ENCODE measurements at regions not wholly inside any gene's neighbourhood (a gene's known extent, or its start where the extent isn't known, plus 50 kb on each side); places are given as distances from the start of the nearest gene placed in this dataset.

DNA sequence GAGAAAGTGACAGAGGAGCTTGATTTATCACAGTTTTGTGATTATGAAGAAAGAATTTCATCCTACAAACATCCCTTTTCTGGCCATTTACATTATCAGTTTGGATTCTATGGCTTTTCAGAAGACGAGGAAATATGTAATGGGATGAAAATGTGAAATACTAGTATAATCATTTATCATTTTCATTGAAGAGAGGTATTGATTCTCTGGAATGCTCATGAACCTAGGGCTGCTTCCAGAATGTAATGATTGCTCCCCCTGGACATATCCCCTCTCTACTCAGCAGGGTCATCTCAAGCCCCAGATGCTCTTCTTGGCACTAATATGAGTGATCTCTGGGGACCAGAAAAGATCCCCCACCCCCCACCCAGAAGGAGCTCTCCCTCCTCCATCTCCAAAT lies 106.7 kb upstream of the ZNF618 start:
- Mint-ChIP-seq H3K4me1 (ENCODE audit: low read depth) (no peaks in the 10 kb centered on the region), H3K9me3 (peaks cover 11% of the 10 kb centered on the region), H3K27me3 (peaks cover 28% of the 10 kb centered on the region), H3K4me3 (no peak overlapping the region), H3K36me3 (ENCODE audit: low read depth) (no peaks in the 10 kb centered on the region), H3K27ac (no peak overlapping the region)

DNA sequence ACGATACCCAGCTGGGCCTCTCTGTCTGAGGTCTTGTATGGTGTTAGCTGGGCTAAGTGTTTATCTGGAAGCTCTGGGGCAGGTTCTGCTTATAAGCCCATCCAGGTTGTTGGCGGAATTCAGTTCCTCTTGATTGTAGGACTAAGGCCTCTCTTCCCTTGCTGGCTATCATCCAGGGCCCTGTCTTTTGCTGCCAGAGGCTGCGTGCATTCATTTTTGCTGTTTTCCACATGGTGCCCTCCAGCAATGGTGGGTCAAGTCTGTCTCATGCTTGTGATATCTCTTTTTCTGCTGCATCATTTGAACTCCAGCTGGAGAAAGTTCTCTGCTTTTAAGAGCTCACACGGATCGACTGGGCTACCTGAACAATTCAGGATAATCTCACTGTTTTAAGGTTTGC lies 105.7 kb upstream of the ZNF618 start:
- Mint-ChIP-seq H3K9me3 (peaks cover 7% of the 10 kb centered on the region), H3K27me3 (peaks cover 18% of the 10 kb centered on the region), H3K4me3 (no peak overlapping the region), H3K27ac (no peak overlapping the region), H3K36me3 (ENCODE audit: low read depth) (no peaks in the 10 kb centered on the region), H3K4me1 (ENCODE audit: low read depth) (no peaks in the 10 kb centered on the region)

- peaks cover 14% of the 10 kb centered on the region for H3K27me3 Mint-ChIP-seq
- no peak overlapping the region for H3K27ac Mint-ChIP-seq
- H3K9me3 Mint-ChIP-seq = peaks cover 7% of the 10 kb centered on the region
- H3K36me3 Mint-ChIP-seq (ENCODE audit: low read depth) = no peaks in the 10 kb centered on the region
- no peaks in the 10 kb centered on the region for H3K4me1 Mint-ChIP-seq (ENCODE audit: low read depth)
- H3K4me3 Mint-ChIP-seq = no peak overlapping the region
These were observed 104.9 kb upstream of the ZNF618 start for GRCh38 chr9:113771199-113771598.

DNA sequence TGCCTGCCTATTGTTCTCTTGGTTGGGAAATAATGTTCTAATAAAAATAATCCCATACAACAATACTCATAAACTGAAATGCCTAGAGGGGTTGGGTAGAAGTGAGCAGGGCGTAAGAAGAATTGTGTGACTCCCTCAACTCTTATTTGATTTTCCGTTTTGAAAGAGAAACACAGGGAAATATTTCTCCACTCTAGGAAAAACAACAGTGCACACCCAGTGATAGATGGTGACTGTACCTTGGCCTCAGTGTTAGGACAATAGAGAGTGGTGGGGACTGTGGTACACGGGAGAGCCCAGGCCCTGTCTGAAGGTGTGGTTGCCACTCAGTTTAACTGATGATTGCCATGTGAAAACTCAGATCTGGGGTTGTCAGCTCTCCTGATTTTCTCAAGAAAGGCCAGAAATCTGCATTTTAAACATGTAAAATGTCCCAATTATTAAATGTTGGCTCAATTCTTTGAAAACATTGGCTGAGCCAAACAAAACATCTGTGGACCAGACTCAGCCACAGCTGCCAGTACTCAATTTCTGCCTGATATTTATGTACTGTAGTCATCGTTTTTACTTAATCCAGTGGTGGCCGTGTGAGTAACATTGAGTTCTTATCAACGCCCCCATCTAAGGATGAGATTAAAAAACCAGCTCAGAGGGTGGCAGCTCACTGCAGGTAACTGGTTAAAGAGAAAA lies 103.8 kb upstream of the ZNF618 start:
- Mint-ChIP-seq H3K27me3 (peaks cover 13% of the 10 kb centered on the region), H3K36me3 (ENCODE audit: low read depth) (no peaks in the 10 kb centered on the region), H3K4me1 (ENCODE audit: low read depth) (no peaks in the 10 kb centered on the region), H3K4me3 (no peak overlapping the region), H3K27ac (no peak overlapping the region), H3K9me3 (peaks cover 3% of the 10 kb centered on the region)

GRCh38 chr9:113774963-113775362 lies 101.1 kb upstream of the ZNF618 start:
- peaks cover 10% of the 10 kb centered on the region for H3K27me3 Mint-ChIP-seq
- peaks cover 3% of the 10 kb centered on the region for H3K9me3 Mint-ChIP-seq
- no peak overlapping the region for H3K4me3 Mint-ChIP-seq
- H3K27ac Mint-ChIP-seq = no peak overlapping the region
- H3K4me1 Mint-ChIP-seq (ENCODE audit: low read depth) = no peaks in the 10 kb centered on the region
- H3K36me3 Mint-ChIP-seq (ENCODE audit: low read depth) = no peaks in the 10 kb centered on the region

- Mint-ChIP-seq H3K36me3 (ENCODE audit: low read depth) (no peaks in the 10 kb centered on the region), H3K9me3 (peaks cover 3% of the 10 kb centered on the region), H3K27me3 (peaks cover 10% of the 10 kb centered on the region), H3K27ac (no peak overlapping the region), H3K4me1 (ENCODE audit: low read depth) (no peaks in the 10 kb centered on the region), H3K4me3 (no peak overlapping the region)
These were observed 100.4 kb upstream of the ZNF618 start for GRCh38 chr9:113775749-113776148.

DNA sequence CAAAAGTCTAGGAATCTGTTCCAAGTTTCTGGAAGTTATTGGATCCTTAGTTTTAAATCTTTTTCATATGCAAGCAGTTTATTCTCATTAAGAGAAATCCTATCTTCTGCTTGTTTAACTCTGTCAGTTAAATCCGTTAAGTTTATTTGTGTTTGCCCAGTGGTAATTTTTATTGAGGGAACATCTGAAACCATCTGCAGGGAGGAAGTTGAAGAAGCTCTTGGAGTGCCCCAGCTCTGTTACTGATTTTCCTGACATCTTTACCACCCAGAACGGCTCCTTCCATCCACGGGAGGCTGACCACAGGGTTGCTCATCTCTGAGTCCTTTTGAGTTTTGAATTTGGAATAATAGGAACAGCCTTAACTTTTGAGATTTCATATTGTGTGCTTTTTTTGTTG lies 99.9 kb upstream of the ZNF618 start:
- peaks cover 3% of the 10 kb centered on the region for H3K9me3 Mint-ChIP-seq
- H3K4me1 Mint-ChIP-seq (ENCODE audit: low read depth) = no peaks in the 10 kb centered on the region
- H3K27ac Mint-ChIP-seq = no peak overlapping the region

DNA sequence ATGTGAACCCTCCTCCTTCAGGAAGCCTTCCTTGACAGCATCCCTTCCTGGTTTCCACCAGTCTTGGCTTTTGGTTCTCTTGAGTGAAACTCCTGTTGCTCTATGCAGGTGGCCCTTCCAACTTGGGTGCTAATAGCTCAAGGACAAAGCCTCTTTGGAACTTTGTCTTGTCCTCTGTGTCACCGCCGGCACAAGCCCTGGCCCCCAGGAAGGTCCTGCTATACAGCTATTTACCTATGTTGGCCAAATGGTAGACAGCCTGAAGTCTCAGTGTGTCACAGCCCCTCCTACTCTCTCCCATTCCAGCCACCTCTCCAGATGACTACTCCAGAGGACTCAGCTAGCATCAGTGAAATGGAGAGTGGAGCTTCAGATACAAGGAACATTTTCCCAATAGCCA lies 94.7 kb upstream of the ZNF618 start:
- Mint-ChIP-seq H3K4me1 (ENCODE audit: low read depth) (no peaks in the 10 kb centered on the region), H3K9me3 (no peaks in the 10 kb centered on the region), H3K27ac (no peak overlapping the region), H3K4me3 (no peak overlapping the region), H3K36me3 (ENCODE audit: low read depth) (no peaks in the 10 kb centered on the region), H3K27me3 (peaks cover 14% of the 10 kb centered on the region)

More for the DNA sequence above, 99.9 kb upstream of the ZNF618 start:
- H3K4me3 Mint-ChIP-seq = no peak overlapping the region
- H3K36me3 Mint-ChIP-seq (ENCODE audit: low read depth) = no peaks in the 10 kb centered on the region
- H3K27me3 Mint-ChIP-seq = peaks cover 10% of the 10 kb centered on the region

GRCh38 chr9:113781896-113782295 lies 94.2 kb upstream of the ZNF618 start:
- H3K4me3 Mint-ChIP-seq = no peak overlapping the region
- H3K27ac Mint-ChIP-seq = no peak overlapping the region
- H3K4me1 Mint-ChIP-seq (ENCODE audit: low read depth) = no peaks in the 10 kb centered on the region
- no peaks in the 10 kb centered on the region for H3K9me3 Mint-ChIP-seq
- H3K27me3 Mint-ChIP-seq = peaks cover 11% of the 10 kb centered on the region
- no peaks in the 10 kb centered on the region for H3K36me3 Mint-ChIP-seq (ENCODE audit: low read depth)

DNA sequence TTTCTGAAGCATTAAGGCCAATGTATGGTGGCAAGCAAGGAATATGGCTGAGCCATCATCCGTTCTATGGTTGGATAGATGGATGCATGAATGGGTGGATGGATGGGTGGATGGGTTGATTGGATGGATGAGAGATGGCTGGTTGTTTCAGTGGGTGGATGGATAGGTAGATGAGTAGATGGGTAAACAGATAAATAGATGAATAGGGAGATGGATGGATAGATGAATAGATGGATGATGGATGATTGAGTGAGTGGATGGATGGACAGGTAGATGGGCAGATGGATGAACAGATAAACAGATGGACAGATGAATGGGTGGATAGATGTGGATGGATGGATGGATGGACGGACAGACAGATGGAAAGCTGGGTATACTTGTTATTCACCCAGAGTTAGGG lies 92.6 kb upstream of the ZNF618 start:
- Mint-ChIP-seq H3K4me3 (no peak overlapping the region), H3K27ac (no peak overlapping the region), H3K27me3 (peaks cover 6% of the 10 kb centered on the region), H3K4me1 (ENCODE audit: low read depth) (no peaks in the 10 kb centered on the region), H3K36me3 (ENCODE audit: low read depth) (no peaks in the 10 kb centered on the region), H3K9me3 (no peaks in the 10 kb centered on the region)

DNA sequence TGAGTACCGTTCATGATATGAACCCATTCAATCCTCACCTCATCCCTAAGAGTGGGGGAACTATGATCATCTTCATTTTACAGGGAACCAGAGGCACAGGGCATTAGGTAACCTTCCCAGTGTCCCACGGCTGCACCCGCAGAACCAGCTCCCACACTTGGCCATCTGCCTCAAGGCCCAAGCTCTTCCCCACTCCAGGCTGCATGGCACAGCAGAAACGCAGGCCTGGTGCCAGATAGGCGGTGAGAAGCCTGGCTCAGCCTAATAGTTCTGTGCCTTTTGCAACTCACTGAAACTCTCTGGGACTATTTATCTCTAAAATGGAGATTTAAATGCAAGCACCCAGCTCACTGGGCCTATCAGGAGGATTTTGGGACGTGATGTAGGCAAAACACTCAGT lies 90.8 kb upstream of the ZNF618 start:
- Mint-ChIP-seq H3K4me3 (no peak overlapping the region), H3K27ac (no peak overlapping the region), H3K9me3 (no peaks in the 10 kb centered on the region), H3K27me3 (peaks cover 8% of the 10 kb centered on the region), H3K36me3 (ENCODE audit: low read depth) (no peaks in the 10 kb centered on the region), H3K4me1 (ENCODE audit: low read depth) (no peaks in the 10 kb centered on the region)

DNA sequence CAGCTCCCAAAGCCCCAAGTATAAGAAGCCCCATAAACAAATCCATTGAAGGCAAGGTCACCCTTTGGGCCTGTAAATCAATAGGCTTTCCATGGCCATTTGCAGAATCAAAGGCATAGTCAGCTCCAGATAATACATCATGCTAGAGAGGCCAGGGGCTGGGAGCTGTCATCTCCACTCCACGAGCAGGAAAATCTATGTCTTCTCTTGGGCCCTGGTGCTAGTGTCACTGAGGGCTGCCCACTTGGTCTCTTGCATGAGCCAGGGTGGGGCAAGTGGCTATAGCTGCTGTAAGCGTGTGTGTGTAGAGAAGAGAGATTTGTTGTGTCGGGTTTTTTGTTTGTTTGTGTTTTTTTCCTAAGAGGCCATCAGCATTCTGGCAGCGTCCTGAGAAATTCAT lies 90.0 kb upstream of the ZNF618 start:
- Mint-ChIP-seq H3K27ac (no peak overlapping the region), H3K4me1 (ENCODE audit: low read depth) (no peaks in the 10 kb centered on the region), H3K36me3 (ENCODE audit: low read depth) (no peaks in the 10 kb centered on the region), H3K4me3 (no peak overlapping the region), H3K9me3 (no peaks in the 10 kb centered on the region), H3K27me3 (peaks cover 8% of the 10 kb centered on the region)

- Mint-ChIP-seq H3K4me3 (no peak overlapping the region), H3K36me3 (ENCODE audit: low read depth) (no peaks in the 10 kb centered on the region), H3K27me3 (peaks cover 8% of the 10 kb centered on the region), H3K27ac (no peak overlapping the region), H3K4me1 (ENCODE audit: low read depth) (no peaks in the 10 kb centered on the region), H3K9me3 (no peaks in the 10 kb centered on the region)
These were observed 88.2 kb upstream of the ZNF618 start for GRCh38 chr9:113787871-113788270.

DNA sequence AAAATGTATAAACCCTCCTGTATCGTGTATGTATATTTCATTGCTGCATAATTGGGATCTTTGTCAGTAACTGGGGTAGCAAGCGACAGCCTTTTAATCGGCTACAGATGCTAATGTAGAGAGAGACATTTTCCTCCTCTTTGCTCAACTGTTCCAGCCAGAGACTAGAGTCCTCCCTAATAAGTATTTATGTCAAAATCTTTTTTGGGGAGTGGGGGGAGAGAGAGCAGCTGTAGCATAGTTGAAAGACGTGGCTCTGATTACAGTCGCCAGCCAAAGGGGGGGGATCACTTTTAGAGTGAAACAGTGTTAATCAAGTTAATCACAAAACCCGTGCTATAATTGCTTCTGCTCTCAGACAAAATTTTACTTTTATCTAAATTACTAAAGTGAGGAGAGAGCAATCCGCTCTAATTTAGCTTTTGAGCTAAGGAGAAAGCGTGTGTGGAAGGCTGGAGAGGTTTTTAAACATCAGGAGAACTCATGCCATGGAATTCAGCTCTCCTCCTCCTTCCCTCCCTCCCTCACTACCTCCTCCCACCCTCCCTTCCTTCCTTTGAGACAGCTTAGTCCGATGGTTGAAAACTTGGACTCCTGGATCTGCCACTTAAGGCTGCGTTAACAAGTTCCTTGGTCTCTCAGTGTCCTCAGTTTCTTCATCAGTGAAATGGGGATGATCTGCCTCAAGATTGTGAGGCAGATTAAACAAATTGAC lies 87.3 kb upstream of the ZNF618 start:
- H3K27me3 Mint-ChIP-seq = peaks cover 4% of the 10 kb centered on the region
- no peaks in the 10 kb centered on the region for H3K4me1 Mint-ChIP-seq (ENCODE audit: low read depth)
- no peak overlapping the region for H3K4me3 Mint-ChIP-seq
- no peak overlapping the region for H3K27ac Mint-ChIP-seq
- no peaks in the 10 kb centered on the region for H3K9me3 Mint-ChIP-seq
- H3K36me3 Mint-ChIP-seq (ENCODE audit: low read depth) = no peaks in the 10 kb centered on the region

- Mint-ChIP-seq H3K36me3 (ENCODE audit: low read depth) (no peaks in the 10 kb centered on the region), H3K9me3 (no peaks in the 10 kb centered on the region), H3K4me1 (ENCODE audit: low read depth) (no peaks in the 10 kb centered on the region), H3K27ac (no peak overlapping the region), H3K27me3 (peaks cover 4% of the 10 kb centered on the region), H3K4me3 (no peak overlapping the region)
These were observed 86.0 kb upstream of the ZNF618 start for GRCh38 chr9:113790093-113790492.

GRCh38 chr9:113793558-113793957 lies 82.6 kb upstream of the ZNF618 start:
- no peak overlapping the region for H3K27ac Mint-ChIP-seq
- H3K9me3 Mint-ChIP-seq = no peaks in the 10 kb centered on the region
- peaks cover 1% of the 10 kb centered on the region for H3K27me3 Mint-ChIP-seq
- no peaks in the 10 kb centered on the region for H3K36me3 Mint-ChIP-seq (ENCODE audit: low read depth)
- no peaks in the 10 kb centered on the region for H3K4me1 Mint-ChIP-seq (ENCODE audit: low read depth)
- no peak overlapping the region for H3K4me3 Mint-ChIP-seq
